ENCODE measurements at regions not wholly inside any gene's neighbourhood (a gene's known extent, or its start where the extent isn't known, plus 50 kb on each side); places are given as distances from the start of the nearest gene placed in this dataset.

- DNase-seq (ENCODE audit: extremely low spot score, unreplicated experiment): no peak
- Mint-ChIP-seq H3K9me3 (ENCODE audit: unreplicated experiment) (no peaks in the 10 kb centered on the region), H3K36me3 (ENCODE audit: unreplicated experiment) (no peaks in the 10 kb centered on the region), H3K4me1 (ENCODE audit: unreplicated experiment) (no peaks in the 10 kb centered on the region), H3K4me3 (ENCODE audit: unreplicated experiment) (no peak overlapping the region), H3K27ac (ENCODE audit: unreplicated experiment) (no peak overlapping the region), H3K27me3 (ENCODE audit: unreplicated experiment) (peaks cover 2% of the 10 kb centered on the region)
- TF ChIP-seq, protein P1, sequence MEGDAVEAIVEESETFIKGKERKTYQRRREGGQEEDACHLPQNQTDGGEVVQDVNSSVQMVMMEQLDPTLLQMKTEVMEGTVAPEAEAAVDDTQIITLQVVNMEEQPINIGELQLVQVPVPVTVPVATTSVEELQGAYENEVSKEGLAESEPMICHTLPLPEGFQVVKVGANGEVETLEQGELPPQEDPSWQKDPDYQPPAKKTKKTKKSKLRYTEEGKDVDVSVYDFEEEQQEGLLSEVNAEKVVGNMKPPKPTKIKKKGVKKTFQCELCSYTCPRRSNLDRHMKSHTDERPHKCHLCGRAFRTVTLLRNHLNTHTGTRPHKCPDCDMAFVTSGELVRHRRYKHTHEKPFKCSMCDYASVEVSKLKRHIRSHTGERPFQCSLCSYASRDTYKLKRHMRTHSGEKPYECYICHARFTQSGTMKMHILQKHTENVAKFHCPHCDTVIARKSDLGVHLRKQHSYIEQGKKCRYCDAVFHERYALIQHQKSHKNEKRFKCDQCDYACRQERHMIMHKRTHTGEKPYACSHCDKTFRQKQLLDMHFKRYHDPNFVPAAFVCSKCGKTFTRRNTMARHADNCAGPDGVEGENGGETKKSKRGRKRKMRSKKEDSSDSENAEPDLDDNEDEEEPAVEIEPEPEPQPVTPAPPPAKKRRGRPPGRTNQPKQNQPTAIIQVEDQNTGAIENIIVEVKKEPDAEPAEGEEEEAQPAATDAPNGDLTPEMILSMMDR (IDR thresholded peaks at IDR 0.05): no peak
Observed at GRCh38 chr11:37002831-37003230, 404.8 kb upstream of the RAG2 start.

DNA sequence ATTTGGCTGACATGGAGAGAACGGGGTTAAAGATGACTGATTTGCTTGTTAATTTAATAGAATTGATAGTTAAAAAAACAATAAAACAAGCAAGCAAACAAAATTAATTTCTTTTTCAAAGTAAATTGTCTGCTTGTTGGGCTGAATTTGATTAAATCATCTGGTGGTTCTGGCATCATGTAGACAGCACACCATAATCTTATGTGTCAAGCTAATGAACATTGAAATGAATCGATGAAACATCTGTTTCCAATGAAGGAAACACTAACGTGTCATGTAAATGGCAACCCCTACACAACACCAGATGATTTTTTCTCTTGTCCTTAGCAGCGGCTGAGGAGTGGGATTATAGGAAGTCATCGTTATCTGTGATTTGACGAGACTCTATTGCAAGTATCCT is 399.6 kb upstream of the RAG2 start:
- Mint-ChIP-seq H3K27me3 (ENCODE audit: unreplicated experiment) (no peaks in the 10 kb centered on the region), H3K27ac (ENCODE audit: unreplicated experiment) (no peak overlapping the region), H3K4me3 (ENCODE audit: unreplicated experiment) (no peak overlapping the region), H3K9me3 (ENCODE audit: unreplicated experiment) (no peaks in the 10 kb centered on the region), H3K4me1 (ENCODE audit: unreplicated experiment) (no peaks in the 10 kb centered on the region), H3K36me3 (ENCODE audit: unreplicated experiment) (no peaks in the 10 kb centered on the region)
- TF ChIP-seq, protein P1 (IDR thresholded peaks at IDR 0.05): no peak
- no peak for DNase-seq (ENCODE audit: extremely low spot score, unreplicated experiment)

DNA sequence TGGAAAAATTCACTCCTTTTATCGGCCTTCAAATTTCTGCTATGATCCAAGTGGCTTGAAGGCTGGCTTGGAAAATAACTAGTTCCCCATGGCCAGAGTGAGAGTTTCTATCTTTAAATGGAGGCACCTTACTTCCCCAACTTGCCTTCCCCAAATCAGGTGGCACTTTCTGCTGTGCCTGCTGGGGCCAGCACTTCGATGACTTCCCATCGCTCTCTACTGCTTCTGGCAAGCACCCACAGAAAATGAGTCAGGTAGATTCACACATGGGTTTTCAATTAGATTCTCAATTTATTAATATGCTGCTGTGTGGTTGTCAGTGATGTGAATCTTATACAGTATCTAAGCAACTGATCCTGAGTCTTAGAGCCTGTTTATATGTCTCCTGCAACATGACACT is 398.8 kb upstream of the RAG2 start:
- TF ChIP-seq, protein P1 (IDR thresholded peaks at IDR 0.05): no peak
- Mint-ChIP-seq H3K27me3 (ENCODE audit: unreplicated experiment) (no peaks in the 10 kb centered on the region), H3K36me3 (ENCODE audit: unreplicated experiment) (no peaks in the 10 kb centered on the region), H3K4me3 (ENCODE audit: unreplicated experiment) (no peak overlapping the region), H3K4me1 (ENCODE audit: unreplicated experiment) (no peaks in the 10 kb centered on the region), H3K27ac (ENCODE audit: unreplicated experiment) (no peak overlapping the region), H3K9me3 (ENCODE audit: unreplicated experiment) (no peaks in the 10 kb centered on the region)
- no peak for DNase-seq (ENCODE audit: extremely low spot score, unreplicated experiment)

GRCh38 chr11:36994208-36994607 is 396.2 kb upstream of the RAG2 start:
- Mint-ChIP-seq H3K27me3 (ENCODE audit: unreplicated experiment) (no peaks in the 10 kb centered on the region), H3K4me3 (ENCODE audit: unreplicated experiment) (no peak overlapping the region), H3K36me3 (ENCODE audit: unreplicated experiment) (no peaks in the 10 kb centered on the region), H3K9me3 (ENCODE audit: unreplicated experiment) (no peaks in the 10 kb centered on the region), H3K27ac (ENCODE audit: unreplicated experiment) (no peak overlapping the region), H3K4me1 (ENCODE audit: unreplicated experiment) (no peaks in the 10 kb centered on the region)
- TF ChIP-seq, protein P1 (IDR thresholded peaks at IDR 0.05): no peak
- DNase-seq (ENCODE audit: extremely low spot score, unreplicated experiment): no peak

DNA sequence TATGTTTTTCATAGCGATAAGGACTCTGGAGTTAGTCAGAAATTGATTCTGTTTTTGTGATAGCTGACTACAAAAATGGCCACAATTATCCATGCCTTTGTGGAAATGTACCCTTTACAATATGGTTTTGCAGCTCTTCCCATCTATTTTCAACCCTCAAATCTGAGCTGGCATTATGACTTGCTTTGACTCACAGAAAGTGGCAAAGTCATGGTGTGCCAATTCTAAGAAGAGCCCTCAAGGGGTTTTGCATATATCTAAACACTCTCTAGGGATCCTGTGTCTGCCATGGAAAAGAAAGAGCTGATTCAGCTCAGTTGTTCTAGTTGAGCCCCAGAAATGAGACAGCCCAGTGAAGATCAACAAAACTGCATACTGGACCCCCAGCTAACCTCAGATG is 390.5 kb upstream of the RAG2 start:
- H3K36me3 Mint-ChIP-seq (ENCODE audit: unreplicated experiment): no peaks in the 10 kb centered on the region
- no peak for DNase-seq (ENCODE audit: extremely low spot score, unreplicated experiment)
- H3K4me3 Mint-ChIP-seq (ENCODE audit: unreplicated experiment): no peak overlapping the region
- H3K9me3 Mint-ChIP-seq (ENCODE audit: unreplicated experiment): no peaks in the 10 kb centered on the region
- H3K4me1 Mint-ChIP-seq (ENCODE audit: unreplicated experiment): no peaks in the 10 kb centered on the region
- H3K27me3 Mint-ChIP-seq (ENCODE audit: unreplicated experiment): no peaks in the 10 kb centered on the region
- TF ChIP-seq, protein P1 (IDR thresholded peaks at IDR 0.05): no peak
- H3K27ac Mint-ChIP-seq (ENCODE audit: unreplicated experiment): no peak overlapping the region

All from osteocyte (in vitro differentiated cells).